Testis (tissue), 2 donors: ENCODE measurements at regions not wholly inside any gene's neighbourhood (a gene's known extent, or its start where the extent isn't known, plus 50 kb on each side); places are given as distances from the start of the nearest gene placed in this dataset.

Experiments
- POLR2A ChIP-seq: fragments of 450-650 bp; IDR thresholded peaks from one replicate; pipeline ENCODE4 v1.6.1; 2017; ENCODE audit warnings: antibody characterized with exemption, mild to moderate bottlenecking, moderate library complexity
- TF ChIP-seq, protein P1 (sequence below), 3 experiments: fragments of 450-650 bp in 2 of 3; fragments of 200-600 bp in 1 of 3; sonication (generic) in 1 of 3; IDR thresholded peaks; one replicate each; pipeline ENCODE4 v1.5.1; 2016 to 2019; ENCODE audit warnings: antibody characterized with exemption in 3 of 3, mild to moderate bottlenecking in 2 of 3, moderate library complexity in 1 of 3

GRCh38 chr2:198968545-198968944 lies 489.2 kb downstream of the SATB2 start:
- TF ChIP-seq, protein P1, sequence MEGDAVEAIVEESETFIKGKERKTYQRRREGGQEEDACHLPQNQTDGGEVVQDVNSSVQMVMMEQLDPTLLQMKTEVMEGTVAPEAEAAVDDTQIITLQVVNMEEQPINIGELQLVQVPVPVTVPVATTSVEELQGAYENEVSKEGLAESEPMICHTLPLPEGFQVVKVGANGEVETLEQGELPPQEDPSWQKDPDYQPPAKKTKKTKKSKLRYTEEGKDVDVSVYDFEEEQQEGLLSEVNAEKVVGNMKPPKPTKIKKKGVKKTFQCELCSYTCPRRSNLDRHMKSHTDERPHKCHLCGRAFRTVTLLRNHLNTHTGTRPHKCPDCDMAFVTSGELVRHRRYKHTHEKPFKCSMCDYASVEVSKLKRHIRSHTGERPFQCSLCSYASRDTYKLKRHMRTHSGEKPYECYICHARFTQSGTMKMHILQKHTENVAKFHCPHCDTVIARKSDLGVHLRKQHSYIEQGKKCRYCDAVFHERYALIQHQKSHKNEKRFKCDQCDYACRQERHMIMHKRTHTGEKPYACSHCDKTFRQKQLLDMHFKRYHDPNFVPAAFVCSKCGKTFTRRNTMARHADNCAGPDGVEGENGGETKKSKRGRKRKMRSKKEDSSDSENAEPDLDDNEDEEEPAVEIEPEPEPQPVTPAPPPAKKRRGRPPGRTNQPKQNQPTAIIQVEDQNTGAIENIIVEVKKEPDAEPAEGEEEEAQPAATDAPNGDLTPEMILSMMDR (IDR thresholded peaks at IDR 0.05) = no peak
- TF ChIP-seq POLR2A = no peak
